HFF-Myc (cell line): ENCODE measurements at regions not wholly inside any gene's neighbourhood (a gene's known extent, or its start where the extent isn't known, plus 50 kb on each side); places are given as distances from the start of the nearest gene placed in this dataset.

Experiments used
- DNase-seq: peaks from one replicate; pipeline ENCODE4 v3.0.0-alpha.2; 2011; ENCODE audit warnings: low read depth; ENCODE audit errors: extremely low read depth
- H3K4me3 ChIP-seq: replicated peaks from 2 replicates; pipeline ENCODE4 v1.5.1; 2011; ENCODE audit warnings: low read depth, mild to moderate bottlenecking, control low read depth, low read length
- TF ChIP-seq, protein P1 (sequence below): IDR thresholded peaks from 2 replicates; pipeline ENCODE4 v1.5.1; 2012; ENCODE audit warnings: mild to moderate bottlenecking, low read depth, low read length, control low read depth; ENCODE audit errors: missing control alignments

DNA sequence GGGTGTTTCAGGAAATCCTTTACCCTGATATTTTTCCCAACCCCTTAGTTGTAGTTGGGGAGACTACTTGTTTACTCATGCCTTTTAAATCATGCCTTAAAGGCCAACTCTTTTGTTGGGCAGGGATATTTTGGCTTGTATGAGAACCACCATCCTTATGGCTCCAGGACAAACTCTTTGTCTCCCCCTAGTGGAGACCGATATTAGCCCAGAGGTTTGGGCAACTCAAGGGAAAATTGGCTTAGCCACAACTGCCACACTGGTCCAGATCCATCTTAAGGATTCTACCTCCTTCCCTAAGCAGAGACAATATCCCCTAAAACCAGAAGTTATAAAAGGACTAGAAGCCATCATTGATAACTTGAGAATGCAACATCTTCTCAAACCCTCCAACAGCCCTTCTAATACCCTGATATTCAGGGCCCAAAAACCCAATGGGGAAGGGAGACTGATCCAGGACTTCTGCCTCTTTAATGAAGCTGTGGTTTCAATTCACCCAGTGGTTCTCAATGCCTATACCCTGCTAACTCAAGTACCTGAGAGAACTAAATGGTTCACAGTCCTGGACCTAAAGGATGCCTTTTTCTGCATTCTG is 100.9 kb upstream of the HCN1 start:
- DNase-seq: no peak
- TF ChIP-seq, protein P1, sequence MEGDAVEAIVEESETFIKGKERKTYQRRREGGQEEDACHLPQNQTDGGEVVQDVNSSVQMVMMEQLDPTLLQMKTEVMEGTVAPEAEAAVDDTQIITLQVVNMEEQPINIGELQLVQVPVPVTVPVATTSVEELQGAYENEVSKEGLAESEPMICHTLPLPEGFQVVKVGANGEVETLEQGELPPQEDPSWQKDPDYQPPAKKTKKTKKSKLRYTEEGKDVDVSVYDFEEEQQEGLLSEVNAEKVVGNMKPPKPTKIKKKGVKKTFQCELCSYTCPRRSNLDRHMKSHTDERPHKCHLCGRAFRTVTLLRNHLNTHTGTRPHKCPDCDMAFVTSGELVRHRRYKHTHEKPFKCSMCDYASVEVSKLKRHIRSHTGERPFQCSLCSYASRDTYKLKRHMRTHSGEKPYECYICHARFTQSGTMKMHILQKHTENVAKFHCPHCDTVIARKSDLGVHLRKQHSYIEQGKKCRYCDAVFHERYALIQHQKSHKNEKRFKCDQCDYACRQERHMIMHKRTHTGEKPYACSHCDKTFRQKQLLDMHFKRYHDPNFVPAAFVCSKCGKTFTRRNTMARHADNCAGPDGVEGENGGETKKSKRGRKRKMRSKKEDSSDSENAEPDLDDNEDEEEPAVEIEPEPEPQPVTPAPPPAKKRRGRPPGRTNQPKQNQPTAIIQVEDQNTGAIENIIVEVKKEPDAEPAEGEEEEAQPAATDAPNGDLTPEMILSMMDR: peak; percentile 53
- H3K4me3 ChIP-seq: no peak overlapping the region

DNA sequence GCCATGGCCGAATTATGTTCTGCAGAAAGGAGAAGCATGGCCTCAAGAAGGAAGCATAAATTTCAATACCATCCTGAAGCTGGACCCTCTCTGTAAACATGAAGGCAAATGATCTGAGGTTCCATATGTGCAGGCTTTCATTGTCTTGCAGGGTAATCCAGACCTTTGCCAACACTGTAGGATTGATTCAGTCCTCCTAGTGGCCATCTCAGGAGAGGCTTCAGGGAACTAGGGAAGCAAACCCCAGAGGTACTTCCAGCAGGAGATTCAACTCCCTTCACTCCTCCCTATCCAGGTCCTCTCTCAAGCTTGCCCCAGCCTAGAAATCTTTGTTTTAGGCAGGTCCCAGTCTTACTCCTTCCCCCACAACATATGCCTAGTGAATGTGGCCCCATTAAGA is 99.3 kb upstream of the HCN1 start:
- no peak overlapping the region for H3K4me3 ChIP-seq
- TF ChIP-seq, protein P1: no peak
- no peak for DNase-seq

DNA sequence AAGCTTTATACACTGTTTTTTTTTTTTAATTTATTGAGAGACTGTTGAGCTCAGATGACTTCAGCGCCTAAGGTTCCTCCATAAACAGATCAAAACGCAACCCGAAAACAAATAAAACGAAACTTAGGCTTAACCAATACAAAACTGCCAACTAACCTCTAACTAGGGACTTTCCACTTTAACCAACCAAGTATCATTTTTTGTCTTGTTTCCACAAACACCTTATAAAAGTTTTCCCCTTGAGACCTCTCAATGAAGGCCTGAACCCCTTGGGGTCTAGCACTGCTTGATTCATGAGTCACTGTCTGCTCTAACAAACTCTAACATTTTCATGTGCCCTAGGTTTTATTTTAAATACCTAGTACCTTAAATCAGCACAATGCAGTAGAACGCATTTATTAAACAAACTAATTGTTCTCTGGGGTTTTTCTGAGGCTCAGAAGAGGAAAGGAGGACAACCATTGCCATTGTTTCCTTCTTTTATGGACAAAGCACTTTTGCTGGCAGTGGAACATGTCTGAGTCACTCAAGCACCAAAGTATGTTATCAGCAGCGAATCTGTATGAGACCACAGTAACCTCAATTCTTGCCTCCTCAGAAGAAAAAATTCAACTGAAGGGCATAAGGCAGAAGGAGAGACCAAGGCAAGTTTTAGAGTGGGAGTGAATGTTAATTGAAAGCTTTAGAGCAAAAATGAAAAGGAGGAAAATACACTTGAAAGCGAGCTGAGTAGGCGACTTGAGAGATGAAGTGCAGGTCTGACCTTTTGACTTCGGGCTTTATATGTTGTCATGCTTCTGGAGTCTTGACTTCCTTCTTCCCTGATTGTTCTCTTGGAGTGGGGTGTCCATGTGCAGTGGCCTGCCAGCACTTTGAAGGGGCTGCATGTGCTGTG is 97.7 kb upstream of the HCN1 start:
- TF ChIP-seq, protein P1: no peak
- H3K4me3 ChIP-seq: no peak overlapping the region
- DNase-seq: no peak

DNA sequence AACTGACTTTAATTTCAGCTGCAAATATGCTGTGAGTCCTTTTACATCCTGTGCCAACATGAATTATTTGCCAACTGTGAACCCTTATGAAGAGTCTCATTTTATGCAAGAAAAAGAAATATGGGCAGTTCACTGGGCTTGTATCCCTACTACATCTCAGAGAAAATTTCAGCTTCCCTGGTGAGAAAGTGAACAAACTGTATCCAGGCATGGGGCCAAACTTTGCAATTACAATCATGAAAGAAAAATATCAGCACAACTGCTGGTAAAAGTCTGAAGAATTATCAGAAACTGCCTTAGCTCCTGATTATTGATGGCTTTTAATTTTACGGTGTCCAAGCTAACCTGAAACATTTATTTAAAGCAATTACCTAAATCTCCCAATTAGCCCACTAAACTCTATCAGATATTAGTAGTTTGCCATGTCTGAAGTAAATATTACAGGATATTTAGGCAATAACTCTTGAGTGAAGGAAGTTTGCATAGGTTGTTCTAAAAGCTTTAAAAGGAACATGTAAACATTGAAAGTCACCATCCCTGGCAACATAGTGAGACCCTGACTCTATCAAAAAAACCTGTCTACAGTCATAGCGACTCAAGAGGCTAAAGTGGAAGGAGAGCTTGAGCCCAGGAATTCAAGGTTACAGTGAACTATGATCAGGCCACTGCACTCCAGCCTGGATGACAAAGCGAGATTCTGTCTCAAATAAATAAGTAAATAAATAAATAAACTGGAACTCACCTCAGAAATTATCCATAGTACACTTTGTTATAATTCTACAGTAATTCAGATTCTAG is 83.9 kb upstream of the HCN1 start:
- TF ChIP-seq, protein P1: no peak
- DNase-seq: no peak
- no peak overlapping the region for H3K4me3 ChIP-seq

DNA sequence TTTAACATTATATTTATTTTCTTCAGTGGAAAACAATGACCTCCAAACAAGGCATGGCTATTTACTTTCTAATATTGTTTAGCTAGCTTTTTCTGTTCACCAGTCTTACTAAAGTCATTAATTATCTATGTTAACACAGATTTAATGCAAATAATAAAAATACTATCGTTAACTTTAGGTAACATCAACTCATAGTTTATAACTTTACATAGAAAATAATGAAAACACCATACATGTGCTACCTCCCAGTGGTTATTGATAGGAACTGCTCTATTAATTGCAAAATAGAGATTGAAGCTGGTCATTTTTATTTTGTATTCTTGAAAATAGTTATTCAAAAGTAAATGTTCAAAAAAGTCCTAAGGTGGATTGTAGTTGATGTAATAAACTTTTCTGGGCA is 78.3 kb upstream of the HCN1 start:
- TF ChIP-seq, protein P1: no peak
- H3K4me3 ChIP-seq: no peak overlapping the region
- DNase-seq: no peak

DNA sequence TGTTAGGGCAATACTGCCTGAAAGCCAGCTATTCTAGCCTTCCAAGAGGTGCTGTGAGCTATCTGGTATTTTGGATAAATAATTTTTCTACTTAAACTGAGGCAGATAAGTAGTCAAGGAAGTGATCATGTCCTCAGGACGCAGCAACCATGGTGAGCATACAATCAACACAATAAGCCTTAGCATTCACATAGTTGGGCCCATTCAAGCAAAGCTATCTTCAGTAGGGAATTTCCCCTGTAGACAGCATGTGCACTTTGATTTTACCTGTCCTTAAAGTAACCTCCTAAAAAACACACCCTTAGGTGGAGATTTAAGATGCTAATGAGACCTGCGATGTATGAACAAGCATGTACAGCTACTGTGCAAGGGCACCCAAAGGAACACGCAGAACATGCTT is 76.2 kb upstream of the HCN1 start:
- no peak for DNase-seq
- H3K4me3 ChIP-seq: no peak overlapping the region
- TF ChIP-seq, protein P1: no peak
